Activated T-helper 2 cell treated with anti-CD3 and anti-CD28 coated beads, Interferon-gamma antibody, Interleukin-2, Interleukin-4, amounts not matched to agents 10 μg/mL and 5 μg/mL and 100 μg/mL, durations not matched to agents 14 hours and 24 hours and 36 hours (primary cell): ENCODE measurements at regions not wholly inside any gene's neighbourhood (a gene's known extent, or its start where the extent isn't known, plus 50 kb on each side); places are given as distances from the start of the nearest gene placed in this dataset.
"Not testable (repeated sequence)": the region's sequence is repeated elsewhere in the genome, so short reads cannot be mapped to it uniquely, and the experiment has no call there.

ENCODE experiments used
- DNase-seq: peaks from one replicate; pipeline ENCODE4 v3.0.0; 2021; ENCODE audit warnings: low spot score
- H3K27ac Mint-ChIP-seq: one replicate; pipeline ENCODE4 v1.8.0; 2021; ENCODE audit warnings: mixed read lengths
- H3K27me3 Mint-ChIP-seq: one replicate; pipeline ENCODE4 v1.8.0; 2021; ENCODE audit warnings: low read depth, mixed read lengths
- H3K36me3 Mint-ChIP-seq: one replicate; pipeline ENCODE4 v1.8.0; 2021; ENCODE audit warnings: low read depth, mixed read lengths
- H3K4me1 Mint-ChIP-seq: one replicate; pipeline ENCODE4 v1.8.0; 2021; ENCODE audit warnings: low read depth, mixed read lengths
- H3K4me3 Mint-ChIP-seq: one replicate; pipeline ENCODE4 v1.8.0; 2021; ENCODE audit warnings: low read depth, mild to moderate bottlenecking, moderate library complexity, mixed read lengths
- H3K9me3 Mint-ChIP-seq: one replicate; pipeline ENCODE4 v1.8.0; 2021; ENCODE audit warnings: mixed read lengths
- intact Hi-C: fragments of 100-400 bp; cut with micrococcal nuclease; formaldehyde crosslinking; loops from one replicate; pipeline ENCODE4 v1.15.1; 2023

DNA sequence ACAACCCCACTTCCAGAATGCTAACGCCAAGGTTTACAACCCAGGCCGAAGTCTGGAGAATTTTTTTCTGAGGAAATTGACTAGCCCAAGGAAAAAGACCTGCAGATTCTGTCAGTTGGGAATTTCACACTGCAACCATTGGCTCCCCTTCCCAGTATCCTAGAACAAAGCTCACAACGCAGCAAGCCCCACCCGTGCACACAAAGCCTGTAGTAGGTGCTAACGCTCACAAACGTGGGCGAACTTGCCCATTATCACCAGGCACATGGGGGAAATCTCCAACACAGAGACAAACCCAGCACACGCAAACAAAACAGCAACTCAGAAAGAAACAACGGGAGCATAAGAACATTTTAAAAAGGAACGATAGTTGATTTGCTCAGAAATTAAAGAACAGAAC, 265.1 kb downstream of the EIPR1 start:
- intact Hi-C loops = no loop called here
- Mint-ChIP-seq H3K4me1 (no peaks in the 10 kb centered on the region), H3K27me3 (no peaks in the 10 kb centered on the region), H3K4me3 (no peak overlapping the region), H3K27ac (no peak overlapping the region), H3K9me3 (peaks cover 12% of the 10 kb centered on the region), H3K36me3 (no peaks in the 10 kb centered on the region)
- no peak for DNase-seq

DNA sequence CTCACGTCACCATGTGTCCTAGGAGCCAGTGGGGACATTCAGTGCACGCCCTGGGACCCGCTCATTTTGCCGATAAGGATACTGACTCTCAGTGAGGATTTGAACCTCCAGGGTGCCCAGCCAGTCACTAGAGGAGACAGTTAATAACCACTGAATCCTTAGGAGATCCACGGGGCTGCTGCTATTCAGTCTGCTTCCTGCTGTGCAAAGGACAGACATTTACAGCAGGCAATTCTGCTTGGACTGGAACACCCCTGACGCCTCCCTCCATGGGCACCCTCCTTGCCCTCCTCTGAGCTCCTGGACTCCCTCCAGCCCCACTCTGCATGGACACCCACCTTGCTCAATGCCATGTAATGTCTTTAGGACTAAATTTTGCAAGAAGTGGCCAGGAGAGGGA, 265.5 kb downstream of the EIPR1 start:
- no peaks in the 10 kb centered on the region for H3K27me3 Mint-ChIP-seq
- H3K4me3 Mint-ChIP-seq = no peak overlapping the region
- H3K36me3 Mint-ChIP-seq = no peaks in the 10 kb centered on the region
- H3K9me3 Mint-ChIP-seq = peaks cover 12% of the 10 kb centered on the region
- no peaks in the 10 kb centered on the region for H3K4me1 Mint-ChIP-seq
- intact Hi-C loops = no loop called here
- no peak overlapping the region for H3K27ac Mint-ChIP-seq
- DNase-seq = no peak

DNA sequence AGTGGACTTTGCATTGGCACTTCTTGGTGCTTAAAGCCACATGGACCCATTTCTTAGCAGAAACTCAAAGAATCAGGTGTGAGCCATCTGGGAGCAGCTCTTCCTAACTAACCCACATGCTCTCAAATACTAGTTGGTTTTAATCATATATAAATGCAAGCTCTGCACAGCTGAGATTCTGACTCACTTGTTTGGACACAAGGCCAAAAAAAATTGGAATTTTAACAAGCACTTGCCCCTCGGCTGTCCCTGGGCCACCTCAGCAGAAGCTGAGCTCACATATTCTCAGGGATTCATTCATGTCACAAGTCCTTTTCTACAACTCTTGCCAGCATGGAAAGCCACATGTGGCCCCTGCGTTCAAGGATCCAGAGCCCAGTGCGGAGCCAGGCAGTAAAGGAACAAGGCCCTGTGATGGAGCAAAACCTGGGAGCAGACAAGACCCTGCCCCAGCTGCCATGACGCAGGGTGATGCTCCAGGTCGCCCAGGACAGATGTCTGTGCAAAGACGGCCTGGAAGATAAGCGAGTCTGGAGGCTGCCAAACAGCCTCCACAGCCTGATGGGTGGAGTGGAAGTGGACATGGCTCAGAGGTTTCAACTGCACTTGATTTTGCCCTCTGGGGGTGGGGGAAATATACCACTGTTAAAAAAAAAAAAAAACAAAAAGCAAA, 266.5 kb downstream of the EIPR1 start:
- intact Hi-C loops = no loop called here

DNA sequence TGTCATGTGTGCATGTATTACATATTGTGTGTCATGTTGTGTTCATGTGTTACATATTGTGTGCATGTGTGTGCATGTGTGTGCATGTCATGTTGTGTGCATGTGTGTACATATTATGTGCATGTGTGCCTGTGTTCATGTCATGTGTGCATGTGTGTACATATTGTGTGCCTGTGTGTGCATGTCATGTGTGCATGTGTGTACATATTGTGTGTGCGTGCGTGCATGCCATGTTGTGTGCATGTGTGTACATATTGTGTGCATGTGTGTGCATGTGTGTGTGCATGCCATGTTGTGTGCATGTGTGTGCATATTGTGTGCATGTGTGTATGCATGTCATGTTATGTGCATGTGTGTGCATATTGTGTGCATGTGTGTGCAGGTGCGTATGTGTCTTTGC, 267.1 kb downstream of the EIPR1 start:
- DNase-seq = no peak
- Mint-ChIP-seq H3K36me3 (no peaks in the 10 kb centered on the region), H3K27ac (no peak overlapping the region), H3K4me3 (no peak overlapping the region), H3K27me3 (no peaks in the 10 kb centered on the region), H3K9me3 (peaks cover 12% of the 10 kb centered on the region), H3K4me1 (no peaks in the 10 kb centered on the region)
- intact Hi-C loops = no loop called here

More for the DNA sequence above, 266.5 kb downstream of the EIPR1 start:
- Mint-ChIP-seq H3K27me3 (no peaks in the 10 kb centered on the region), H3K9me3 (peaks cover 12% of the 10 kb centered on the region), H3K36me3 (no peaks in the 10 kb centered on the region), H3K4me3 (no peak overlapping the region), H3K27ac (no peak overlapping the region), H3K4me1 (no peaks in the 10 kb centered on the region)
- no peak for DNase-seq

DNA sequence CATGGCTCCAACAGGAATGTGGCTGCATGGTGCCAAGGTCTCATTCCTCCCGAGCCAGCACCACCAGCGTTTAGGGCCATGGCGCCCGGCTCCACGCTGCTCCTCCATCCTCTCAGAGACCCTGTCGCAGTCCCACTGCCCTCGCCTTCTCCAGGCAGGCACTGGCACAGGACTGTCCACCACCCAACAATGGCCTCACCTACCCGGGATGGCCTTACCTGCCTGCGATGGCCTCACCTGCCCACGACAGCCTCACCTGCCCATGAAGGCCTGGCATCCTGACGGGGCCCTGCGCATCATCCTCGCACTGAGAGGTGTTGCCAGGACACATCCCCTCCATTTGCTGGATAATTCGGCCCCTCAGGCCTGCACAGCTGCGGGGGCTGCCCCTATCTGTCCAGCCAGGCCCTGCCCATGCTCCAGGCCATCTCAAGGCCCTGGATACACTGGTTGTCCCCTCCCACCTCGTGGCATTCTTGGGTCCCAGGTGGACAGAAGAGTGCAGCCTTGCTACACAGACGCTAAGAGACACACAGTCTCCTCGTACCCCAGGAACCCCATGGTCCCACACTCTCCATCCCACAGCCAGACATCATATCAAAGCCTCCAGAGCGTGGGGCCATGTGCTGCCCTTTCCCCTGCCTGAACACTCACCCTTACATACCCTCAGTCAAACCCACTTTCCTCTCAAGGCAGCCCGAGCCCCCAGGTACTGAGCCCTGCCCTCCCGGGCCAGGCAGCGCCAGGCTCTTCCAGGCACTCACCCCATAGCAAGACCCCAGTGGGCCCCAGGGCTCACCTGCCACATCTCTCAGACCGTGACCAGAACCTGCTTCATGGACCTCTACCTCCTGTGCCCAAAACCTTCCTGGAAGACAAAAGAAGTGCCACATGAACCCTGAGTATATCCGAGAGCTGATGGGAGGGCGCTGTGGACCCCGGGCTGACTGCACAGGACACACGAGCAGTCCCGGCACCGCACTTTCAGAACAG, 268.6 kb downstream of the EIPR1 start:
- no peak overlapping the region for H3K27ac Mint-ChIP-seq
- no peak for DNase-seq

DNA sequence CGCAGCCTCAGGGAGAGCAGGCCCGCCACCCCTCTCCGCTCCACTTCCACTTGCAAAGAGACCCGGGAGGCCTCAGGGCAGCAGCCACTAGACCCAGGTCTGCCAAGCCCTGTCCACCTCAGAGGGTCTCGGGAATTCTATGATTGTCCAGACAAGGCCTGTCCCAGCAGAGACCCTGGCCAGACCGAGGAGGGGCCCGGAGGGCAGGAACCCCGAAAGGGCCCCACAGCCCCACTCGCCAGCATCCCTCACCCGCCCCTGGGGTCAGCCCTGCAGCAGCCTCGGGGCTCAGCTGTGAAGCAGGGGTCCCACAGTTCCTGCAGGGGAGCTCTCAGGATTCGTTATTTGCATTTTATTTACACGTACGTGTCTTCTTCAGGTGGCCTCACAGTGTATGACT, 269.5 kb downstream of the EIPR1 start:
- Mint-ChIP-seq H3K27ac (no peak overlapping the region), H3K36me3 (no peaks in the 10 kb centered on the region), H3K4me1 (no peaks in the 10 kb centered on the region), H3K4me3 (no peak overlapping the region), H3K9me3 (peaks cover 12% of the 10 kb centered on the region), H3K27me3 (peaks cover 4% of the 10 kb centered on the region)
- intact Hi-C loops = no loop called here
- DNase-seq = no peak

More for the DNA sequence above, 268.6 kb downstream of the EIPR1 start:
- Mint-ChIP-seq H3K27me3 (no peaks in the 10 kb centered on the region), H3K9me3 (peaks cover 12% of the 10 kb centered on the region), H3K4me3 (no peak overlapping the region), H3K36me3 (no peaks in the 10 kb centered on the region), H3K4me1 (no peaks in the 10 kb centered on the region)
- intact Hi-C loops = no loop called here

DNA sequence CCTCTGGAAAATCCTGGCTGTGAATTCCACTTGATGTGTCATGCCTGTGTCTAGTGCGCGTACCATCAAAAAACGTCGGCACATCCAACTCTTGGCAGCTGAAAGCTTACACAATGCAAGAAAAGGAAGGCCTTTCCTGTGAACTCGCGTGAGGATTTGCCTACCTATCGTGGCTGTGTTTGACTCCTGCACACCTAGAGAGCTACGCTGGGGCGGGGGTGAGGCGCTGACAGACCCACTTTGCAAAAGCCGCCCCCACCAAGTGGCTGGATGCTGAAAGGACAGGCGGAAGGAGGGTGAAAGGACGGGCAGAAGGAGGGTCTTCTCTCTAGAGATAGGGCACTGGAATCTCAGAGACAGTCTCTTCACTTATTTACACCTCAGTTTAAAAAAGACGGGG, 270.1 kb downstream of the EIPR1 start:
- Mint-ChIP-seq H3K36me3 (no peaks in the 10 kb centered on the region), H3K4me1 (no peaks in the 10 kb centered on the region), H3K27ac (no peak overlapping the region), H3K4me3 (no peak overlapping the region), H3K9me3 (peaks cover 12% of the 10 kb centered on the region), H3K27me3 (peaks cover 8% of the 10 kb centered on the region)
- intact Hi-C loops = no loop called here
- no peak for DNase-seq

DNA sequence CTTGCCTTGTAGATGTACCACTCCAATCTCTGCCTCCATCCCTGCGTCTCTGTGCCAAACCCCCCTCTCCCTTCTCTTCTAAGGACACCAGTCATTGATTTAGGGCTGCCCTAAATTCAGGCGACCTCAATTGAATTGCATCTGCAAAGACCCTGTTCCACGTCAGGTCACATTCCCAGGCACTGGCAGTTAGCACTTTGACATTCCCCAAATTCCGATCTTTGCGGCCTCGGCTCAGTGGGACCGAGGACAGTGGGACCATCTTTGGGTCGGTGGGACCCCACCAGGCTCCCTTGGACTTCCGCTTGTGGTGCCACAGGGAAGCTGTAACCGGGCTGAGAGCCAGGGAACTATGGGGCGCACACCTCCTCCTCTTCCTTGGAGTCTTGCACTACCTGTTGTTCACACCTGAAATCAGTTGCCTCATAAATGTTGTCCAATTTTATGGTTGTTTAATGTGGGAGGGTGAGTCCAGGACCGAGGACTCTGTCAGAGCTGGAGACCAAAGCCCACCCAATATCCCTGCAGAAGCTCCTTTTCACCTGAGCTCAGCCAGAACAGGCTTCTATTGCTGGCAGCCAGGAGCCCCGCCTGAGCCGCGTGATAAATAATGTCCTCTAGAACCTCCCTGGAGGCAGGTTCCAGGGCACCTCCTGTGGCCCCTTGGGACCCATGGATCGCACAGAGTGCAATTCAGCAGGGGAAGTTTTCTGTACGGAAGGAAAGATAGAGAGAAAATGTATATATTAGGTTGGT, 271.6 kb downstream of the EIPR1 start:
- intact Hi-C loops = no loop called here
- DNase-seq = no peak

DNA sequence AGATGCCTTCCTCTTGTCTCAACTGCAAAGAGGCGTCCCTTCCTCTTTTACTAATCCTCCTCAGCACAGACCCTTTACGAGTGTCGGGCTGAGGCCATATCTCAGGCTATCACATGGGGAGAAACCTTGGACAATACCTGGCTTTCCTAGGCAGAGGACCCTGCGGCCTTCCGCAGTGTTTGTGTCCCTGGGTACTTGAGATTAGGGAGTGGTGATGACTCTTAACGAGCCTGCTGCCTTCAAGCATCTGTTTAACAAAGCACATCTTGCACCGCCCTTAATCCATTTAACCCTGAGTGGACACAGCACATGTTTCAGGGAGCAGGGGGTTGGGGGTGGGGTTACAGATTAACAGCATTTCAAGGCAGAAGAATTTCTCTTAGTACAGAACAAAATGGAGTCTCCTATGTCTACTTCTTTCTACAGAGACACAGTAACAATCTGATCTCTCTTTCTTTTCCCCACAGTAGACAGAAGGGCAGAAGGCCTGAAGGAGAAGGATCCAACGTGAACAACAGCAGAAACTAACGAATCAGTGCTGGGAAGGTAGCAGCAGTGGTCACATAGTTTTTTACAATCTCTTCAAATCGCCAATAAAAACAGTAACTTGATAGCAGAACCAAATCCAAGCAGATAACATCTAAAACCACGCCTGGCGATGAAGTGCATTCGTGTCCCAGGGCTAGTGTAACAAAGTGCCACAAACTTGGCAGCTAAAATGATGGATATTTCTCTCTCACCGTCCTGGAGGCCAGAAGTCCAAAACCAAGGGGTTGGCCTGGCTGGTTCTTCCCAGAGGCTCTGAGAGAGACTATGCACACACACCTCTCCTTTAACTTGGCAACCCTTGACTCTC, 272.4 kb downstream of the EIPR1 start:
- H3K4me3 Mint-ChIP-seq, H3K36me3 Mint-ChIP-seq, H3K9me3 Mint-ChIP-seq, intact Hi-C loops, H3K4me1 Mint-ChIP-seq, DNase-seq, H3K27ac Mint-ChIP-seq: not testable (repeated sequence)
- H3K27me3 Mint-ChIP-seq = peaks cover 10% of the 10 kb centered on the region

More for the DNA sequence above, 271.6 kb downstream of the EIPR1 start:
- Mint-ChIP-seq H3K27ac (no peak overlapping the region), H3K36me3 (no peaks in the 10 kb centered on the region), H3K9me3 (peaks cover 11% of the 10 kb centered on the region), H3K27me3 (peaks cover 10% of the 10 kb centered on the region), H3K4me1 (no peaks in the 10 kb centered on the region), H3K4me3 (no peak overlapping the region)

DNA sequence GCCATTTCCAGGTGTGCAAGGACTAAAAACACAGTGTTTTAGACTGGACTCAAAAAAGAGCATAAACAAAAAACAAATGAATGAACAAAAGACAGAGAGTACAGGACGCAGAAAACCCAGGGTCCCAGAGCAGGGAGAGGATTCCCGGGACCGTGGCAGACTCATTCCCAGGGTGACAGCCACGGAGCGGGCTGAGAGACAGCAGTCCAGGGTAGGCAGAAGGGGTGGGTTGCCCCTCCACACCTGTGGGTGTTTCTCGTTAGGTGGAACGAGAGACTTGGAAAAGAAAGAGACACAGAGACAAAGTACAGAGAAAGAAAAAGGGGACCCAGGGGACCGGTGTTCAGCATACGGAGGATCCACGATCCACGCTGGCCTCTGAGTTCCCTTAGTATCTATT, 273.4 kb downstream of the EIPR1 start:
- Mint-ChIP-seq H3K4me1 (no peaks in the 10 kb centered on the region), H3K4me3 (no peak overlapping the region), H3K36me3 (no peaks in the 10 kb centered on the region), H3K9me3 (no peaks in the 10 kb centered on the region), H3K27me3 (peaks cover 12% of the 10 kb centered on the region), H3K27ac (no peak overlapping the region)
- intact Hi-C loops = no loop called here
- no peak for DNase-seq

DNA sequence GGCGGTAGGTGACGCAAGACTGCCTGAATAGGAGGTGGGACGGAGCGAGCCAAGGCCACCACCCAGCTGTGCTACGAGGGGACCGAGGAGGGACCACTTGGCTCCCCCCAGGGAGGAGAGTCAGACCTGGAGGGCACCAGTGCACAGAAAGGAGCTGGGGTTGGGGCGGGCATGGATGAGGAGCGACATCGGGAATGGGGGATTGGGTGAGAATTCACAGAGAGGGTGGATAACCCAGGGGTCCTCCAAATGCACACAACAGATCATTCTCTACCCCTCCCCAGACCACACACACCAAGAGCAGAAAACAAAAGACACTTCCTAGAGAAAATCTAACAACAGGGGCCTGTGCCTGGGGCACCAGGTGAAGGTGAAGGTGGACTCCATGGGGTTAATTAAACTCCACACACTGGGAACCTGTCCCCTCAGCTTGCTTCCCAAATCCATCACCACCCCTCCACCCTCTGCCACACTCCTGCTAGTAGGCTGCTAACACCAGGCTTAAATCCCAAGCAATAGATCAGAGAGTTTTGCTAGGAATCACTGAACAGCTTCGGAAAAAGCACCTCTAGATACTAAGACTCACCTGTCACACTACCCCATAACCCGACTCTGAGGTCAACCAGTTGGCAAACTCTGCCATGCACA, 274.6 kb downstream of the EIPR1 start:
- DNase-seq = no peak
- intact Hi-C loops = no loop called here

More for the DNA sequence above, 274.6 kb downstream of the EIPR1 start:
- Mint-ChIP-seq H3K36me3 (no peaks in the 10 kb centered on the region), H3K9me3 (no peaks in the 10 kb centered on the region), H3K27ac (no peak overlapping the region), H3K4me1 (no peaks in the 10 kb centered on the region), H3K27me3 (peaks cover 12% of the 10 kb centered on the region), H3K4me3 (no peak overlapping the region)
